Fibroblast of lung (primary cell): ENCODE measurements at regions not wholly inside any gene's neighbourhood (a gene's known extent, or its start where the extent isn't known, plus 50 kb on each side); places are given as distances from the start of the nearest gene placed in this dataset.

ENCODE experiments used
- EZH2 ChIP-seq: IDR thresholded peaks from 2 replicates; pipeline ENCODE4 v1.5.1; 2012; ENCODE audit warnings: low read length, control low read depth, mild to moderate bottlenecking; ENCODE audit errors: missing control alignments
- TF ChIP-seq, protein P1 (sequence below), 2 donors: IDR thresholded peaks in 1 of 2; conservative IDR thresholded peaks in 1 of 2; 1 replicate in 1 of 2; 2 replicates in 1 of 2; pipeline ENCODE4 v1.5.1; 2011 to 2012; ENCODE audit warnings: low read length in 2 of 2, control low read depth in 1 of 2, inconsistent platforms in 1 of 2, low read depth in 1 of 2, mild to moderate bottlenecking in 1 of 2

DNA sequence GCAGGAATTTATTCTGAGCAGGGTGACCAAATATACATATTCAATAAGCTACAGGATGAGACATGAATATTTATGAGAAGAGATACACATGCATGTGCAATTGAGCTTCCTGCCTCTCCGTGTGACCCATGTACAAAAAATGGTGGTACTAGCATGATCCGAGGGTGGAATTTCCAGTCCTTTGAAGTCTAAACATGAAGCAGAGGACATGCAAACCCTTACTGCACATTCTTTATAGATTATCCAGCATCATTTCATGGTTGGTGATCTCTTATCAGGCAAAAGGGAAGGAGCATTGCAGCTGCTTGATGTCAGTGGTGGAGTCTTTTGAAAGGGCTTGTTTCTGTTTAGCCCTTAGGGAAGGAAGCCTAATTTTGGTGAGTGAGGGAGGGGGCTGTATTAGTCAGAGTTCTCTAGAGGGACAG is 448.6 kb downstream of the SETD4 start:
- TF ChIP-seq, protein P1, sequence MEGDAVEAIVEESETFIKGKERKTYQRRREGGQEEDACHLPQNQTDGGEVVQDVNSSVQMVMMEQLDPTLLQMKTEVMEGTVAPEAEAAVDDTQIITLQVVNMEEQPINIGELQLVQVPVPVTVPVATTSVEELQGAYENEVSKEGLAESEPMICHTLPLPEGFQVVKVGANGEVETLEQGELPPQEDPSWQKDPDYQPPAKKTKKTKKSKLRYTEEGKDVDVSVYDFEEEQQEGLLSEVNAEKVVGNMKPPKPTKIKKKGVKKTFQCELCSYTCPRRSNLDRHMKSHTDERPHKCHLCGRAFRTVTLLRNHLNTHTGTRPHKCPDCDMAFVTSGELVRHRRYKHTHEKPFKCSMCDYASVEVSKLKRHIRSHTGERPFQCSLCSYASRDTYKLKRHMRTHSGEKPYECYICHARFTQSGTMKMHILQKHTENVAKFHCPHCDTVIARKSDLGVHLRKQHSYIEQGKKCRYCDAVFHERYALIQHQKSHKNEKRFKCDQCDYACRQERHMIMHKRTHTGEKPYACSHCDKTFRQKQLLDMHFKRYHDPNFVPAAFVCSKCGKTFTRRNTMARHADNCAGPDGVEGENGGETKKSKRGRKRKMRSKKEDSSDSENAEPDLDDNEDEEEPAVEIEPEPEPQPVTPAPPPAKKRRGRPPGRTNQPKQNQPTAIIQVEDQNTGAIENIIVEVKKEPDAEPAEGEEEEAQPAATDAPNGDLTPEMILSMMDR (conservative IDR thresholded peaks at IDR 0.05 in 1 of 2, IDR thresholded peaks at IDR 0.05 in 1 of 2; ENCODE audit: low read depth in 1 of 2, low read length in 2 of 2), result no peak
- no peak for TF ChIP-seq EZH2
